Peyer's patch (tissue), 4 donors: ENCODE measurements at regions not wholly inside any gene's neighbourhood (a gene's known extent, or its start where the extent isn't known, plus 50 kb on each side); places are given as distances from the start of the nearest gene placed in this dataset.

Experiments used
- POLR2A ChIP-seq, 2 donors: fragments of 450-650 bp; IDR thresholded peaks; one replicate each; pipeline ENCODE4 v1.5.1; 2017; ENCODE audit warnings: antibody characterized with exemption in 2 of 2, mild to moderate bottlenecking in 2 of 2, moderate library complexity in 2 of 2
- TF ChIP-seq, protein P1 (sequence below), 6 experiments: fragments of 450-650 bp in 4 of 6; fragments of 200-600 bp in 2 of 6; sonication (generic) in 1 of 6; IDR thresholded peaks; one replicate each; pipeline ENCODE4 v1.5.1; 2017 to 2019; ENCODE audit warnings: antibody characterized with exemption in 6 of 6, mild to moderate bottlenecking in 3 of 6, moderate library complexity in 1 of 6

DNA sequence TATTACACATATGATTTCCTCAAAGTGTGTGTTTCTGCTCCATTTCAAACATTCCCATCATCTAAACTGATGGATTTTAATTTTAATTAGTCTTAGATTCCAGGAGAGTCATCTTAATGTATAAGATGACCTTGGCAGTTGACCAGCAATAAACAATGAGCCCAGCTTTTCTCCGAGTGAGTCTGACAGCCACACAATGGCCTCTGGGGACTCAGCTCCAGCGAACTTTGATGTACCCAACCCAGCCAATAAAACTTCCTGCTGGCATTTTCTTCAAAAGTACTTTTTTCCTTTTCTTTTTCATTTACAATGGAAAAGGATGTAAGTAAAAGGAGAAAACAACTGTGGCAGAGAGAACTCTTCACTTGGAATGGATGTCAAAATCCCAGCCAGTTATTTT is 139.1 kb upstream of the CTBP2 start:
- TF ChIP-seq, protein P1, sequence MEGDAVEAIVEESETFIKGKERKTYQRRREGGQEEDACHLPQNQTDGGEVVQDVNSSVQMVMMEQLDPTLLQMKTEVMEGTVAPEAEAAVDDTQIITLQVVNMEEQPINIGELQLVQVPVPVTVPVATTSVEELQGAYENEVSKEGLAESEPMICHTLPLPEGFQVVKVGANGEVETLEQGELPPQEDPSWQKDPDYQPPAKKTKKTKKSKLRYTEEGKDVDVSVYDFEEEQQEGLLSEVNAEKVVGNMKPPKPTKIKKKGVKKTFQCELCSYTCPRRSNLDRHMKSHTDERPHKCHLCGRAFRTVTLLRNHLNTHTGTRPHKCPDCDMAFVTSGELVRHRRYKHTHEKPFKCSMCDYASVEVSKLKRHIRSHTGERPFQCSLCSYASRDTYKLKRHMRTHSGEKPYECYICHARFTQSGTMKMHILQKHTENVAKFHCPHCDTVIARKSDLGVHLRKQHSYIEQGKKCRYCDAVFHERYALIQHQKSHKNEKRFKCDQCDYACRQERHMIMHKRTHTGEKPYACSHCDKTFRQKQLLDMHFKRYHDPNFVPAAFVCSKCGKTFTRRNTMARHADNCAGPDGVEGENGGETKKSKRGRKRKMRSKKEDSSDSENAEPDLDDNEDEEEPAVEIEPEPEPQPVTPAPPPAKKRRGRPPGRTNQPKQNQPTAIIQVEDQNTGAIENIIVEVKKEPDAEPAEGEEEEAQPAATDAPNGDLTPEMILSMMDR (IDR thresholded peaks at IDR 0.05), result no peak
- TF ChIP-seq POLR2A (IDR thresholded peaks at IDR 0.05), result no peak
